ENCODE measurements at regions not wholly inside any gene's neighbourhood (a gene's known extent, or its start where the extent isn't known, plus 50 kb on each side); places are given as distances from the start of the nearest gene placed in this dataset.

DNA sequence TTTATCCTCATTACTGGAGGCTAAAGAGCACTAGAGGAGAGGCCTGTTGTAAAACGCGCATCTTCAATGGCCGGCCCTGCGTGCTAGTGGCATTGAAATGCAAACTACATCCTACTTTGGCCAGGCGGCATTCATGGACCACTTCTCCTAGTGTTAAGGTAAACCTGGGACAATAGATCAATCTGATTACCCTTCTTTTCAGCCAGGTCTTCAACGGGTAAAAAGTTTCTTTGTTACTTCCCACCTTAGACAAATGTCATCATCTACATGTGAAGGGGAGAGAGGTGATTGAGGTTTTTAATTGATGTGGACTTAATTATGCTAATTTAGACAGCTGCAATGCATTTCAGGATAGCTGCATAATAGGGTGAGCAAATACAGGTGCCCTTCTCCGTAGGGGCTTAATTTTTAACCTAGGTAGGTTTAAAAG lies 628.0 kb downstream of the ZEB2 start:
- TF ChIP-seq, protein P1, sequence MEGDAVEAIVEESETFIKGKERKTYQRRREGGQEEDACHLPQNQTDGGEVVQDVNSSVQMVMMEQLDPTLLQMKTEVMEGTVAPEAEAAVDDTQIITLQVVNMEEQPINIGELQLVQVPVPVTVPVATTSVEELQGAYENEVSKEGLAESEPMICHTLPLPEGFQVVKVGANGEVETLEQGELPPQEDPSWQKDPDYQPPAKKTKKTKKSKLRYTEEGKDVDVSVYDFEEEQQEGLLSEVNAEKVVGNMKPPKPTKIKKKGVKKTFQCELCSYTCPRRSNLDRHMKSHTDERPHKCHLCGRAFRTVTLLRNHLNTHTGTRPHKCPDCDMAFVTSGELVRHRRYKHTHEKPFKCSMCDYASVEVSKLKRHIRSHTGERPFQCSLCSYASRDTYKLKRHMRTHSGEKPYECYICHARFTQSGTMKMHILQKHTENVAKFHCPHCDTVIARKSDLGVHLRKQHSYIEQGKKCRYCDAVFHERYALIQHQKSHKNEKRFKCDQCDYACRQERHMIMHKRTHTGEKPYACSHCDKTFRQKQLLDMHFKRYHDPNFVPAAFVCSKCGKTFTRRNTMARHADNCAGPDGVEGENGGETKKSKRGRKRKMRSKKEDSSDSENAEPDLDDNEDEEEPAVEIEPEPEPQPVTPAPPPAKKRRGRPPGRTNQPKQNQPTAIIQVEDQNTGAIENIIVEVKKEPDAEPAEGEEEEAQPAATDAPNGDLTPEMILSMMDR (IDR thresholded peaks at IDR 0.05): no peak
- no peak for TF ChIP-seq EZH2 (IDR thresholded peaks at IDR 0.05; ENCODE audit: borderline replicate concordance, insufficient read depth, low read depth, low read length, poor library complexity, severe bottlenecking)
